Activated CD8-positive, alpha-beta T cell treated with anti-CD3 and anti-CD28 coated beads for 36 hours (primary cell): ENCODE measurements at regions not wholly inside any gene's neighbourhood (a gene's known extent, or its start where the extent isn't known, plus 50 kb on each side); places are given as distances from the start of the nearest gene placed in this dataset.

Source experiments
- ATAC-seq: fragments of 200-7000 bp; cut with Tn5 transposase; one replicate; pipeline ENCODE4 v1.10.0; 2021; ENCODE audit warnings: mild to moderate bottlenecking, moderate library complexity
- CTCF ChIA-PET: fragments of 350-600 bp; sonication (Branson Sonifier 250); formaldehyde crosslinking; loops from one replicate; lab custom pipeline; 2021; ENCODE audit warnings: antibody characterized with exemption; lab: Charles Lee
- POLR2A ChIA-PET: fragments of 350-600 bp; sonication (Branson Sonifier 250); formaldehyde crosslinking; loops from one replicate; lab custom pipeline; 2021; ENCODE audit warnings: antibody characterized with exemption; lab: Charles Lee
- DNase-seq: peaks from one replicate; pipeline ENCODE4 v3.0.0-alpha.2; 2020
- H3K27ac Mint-ChIP-seq: one replicate; pipeline ENCODE4 v1.8.0; 2021; ENCODE audit warnings: mild to moderate bottlenecking, mixed read lengths
- H3K27me3 Mint-ChIP-seq: one replicate; pipeline ENCODE4 v1.8.0; 2021; ENCODE audit warnings: mixed read lengths
- H3K36me3 Mint-ChIP-seq: one replicate; pipeline ENCODE4 v1.8.0; 2021; ENCODE audit warnings: low read depth, mixed read lengths
- H3K4me1 Mint-ChIP-seq: one replicate; pipeline ENCODE4 v1.8.0; 2021; ENCODE audit warnings: low read depth, mixed read lengths
- H3K4me3 Mint-ChIP-seq: one replicate; pipeline ENCODE4 v1.8.0; 2021; ENCODE audit warnings: mild to moderate bottlenecking, moderate library complexity, mixed read lengths
- H3K9me3 Mint-ChIP-seq: one replicate; pipeline ENCODE4 v1.8.0; 2021; ENCODE audit warnings: mixed read lengths
- CTCF ChIP-seq: fragments of 200-600 bp; IDR thresholded peaks from one replicate; pipeline ENCODE4 v1.8.0; 2022; ENCODE audit warnings: antibody characterized with exemption, mild to moderate bottlenecking
- intact Hi-C: fragments of 100-400 bp; cut with micrococcal nuclease; formaldehyde crosslinking; loops from one replicate; pipeline ENCODE4 v1.10.0; 2022

GRCh38 chr20:17809362-17810061 is 109.7 kb downstream of the BANF2 start:
- no peaks in the 10 kb centered on the region for H3K36me3 Mint-ChIP-seq
- H3K4me3 Mint-ChIP-seq = no peak overlapping the region
- intact Hi-C loops = no loop called here
- ChIA-PET CTCF (no interaction called here), POLR2A (no interaction called here)
- ATAC-seq (no peak), DNase-seq (no peak)
- no peak for TF ChIP-seq CTCF
- H3K27ac Mint-ChIP-seq = no peak overlapping the region
- H3K4me1 Mint-ChIP-seq = no peaks in the 10 kb centered on the region
- no peaks in the 10 kb centered on the region for H3K27me3 Mint-ChIP-seq
- no peaks in the 10 kb centered on the region for H3K9me3 Mint-ChIP-seq

GRCh38 chr20:17808782-17809181 is 109.0 kb downstream of the BANF2 start:
- H3K4me1 Mint-ChIP-seq = no peaks in the 10 kb centered on the region
- H3K9me3 Mint-ChIP-seq = no peaks in the 10 kb centered on the region
- ATAC-seq (no peak), DNase-seq (no peak)
- TF ChIP-seq CTCF = no peak
- ChIA-PET CTCF (no interaction called here), POLR2A (no interaction called here)
- intact Hi-C loops = no loop called here
- H3K27me3 Mint-ChIP-seq = no peaks in the 10 kb centered on the region
- no peak overlapping the region for H3K27ac Mint-ChIP-seq
- H3K36me3 Mint-ChIP-seq = no peaks in the 10 kb centered on the region
- H3K4me3 Mint-ChIP-seq = no peak overlapping the region

GRCh38 chr20:17808357-17808756 is 108.6 kb downstream of the BANF2 start:
- H3K36me3 Mint-ChIP-seq = no peaks in the 10 kb centered on the region
- ATAC-seq (no peak), DNase-seq (no peak)
- no peak overlapping the region for H3K4me3 Mint-ChIP-seq
- no peaks in the 10 kb centered on the region for H3K4me1 Mint-ChIP-seq
- no peaks in the 10 kb centered on the region for H3K27me3 Mint-ChIP-seq
- H3K27ac Mint-ChIP-seq = no peak overlapping the region
- no peak for TF ChIP-seq CTCF
- intact Hi-C loops = no loop called here
- H3K9me3 Mint-ChIP-seq = no peaks in the 10 kb centered on the region
- CTCF ChIA-PET = no interaction called here
- POLR2A ChIA-PET = no interaction called here

GRCh38 chr20:17807651-17808050 is 107.9 kb downstream of the BANF2 start:
- Mint-ChIP-seq H3K27ac (no peak overlapping the region), H3K4me3 (no peak overlapping the region), H3K4me1 (no peaks in the 10 kb centered on the region), H3K27me3 (no peaks in the 10 kb centered on the region), H3K9me3 (no peaks in the 10 kb centered on the region), H3K36me3 (no peaks in the 10 kb centered on the region)
- CTCF ChIA-PET = no interaction called here
- no peak for DNase-seq
- no peak for ATAC-seq
- TF ChIP-seq CTCF = no peak
- intact Hi-C loops = no loop called here
- POLR2A ChIA-PET = no interaction called here

GRCh38 chr20:17806739-17807441 is 107.1 kb downstream of the BANF2 start:
- intact Hi-C loops = no loop called here
- Mint-ChIP-seq H3K4me3 (no peak overlapping the region), H3K27ac (no peak overlapping the region), H3K36me3 (no peaks in the 10 kb centered on the region), H3K4me1 (no peaks in the 10 kb centered on the region), H3K9me3 (no peaks in the 10 kb centered on the region), H3K27me3 (no peaks in the 10 kb centered on the region)
- TF ChIP-seq CTCF = no peak
- DNase-seq = no peak
- no peak for ATAC-seq
- ChIA-PET CTCF (interaction anchor here (0.6 kb wide), 1 partner anchor 15 kb away, joined by 3 read pairs; no protein-coding TSS in a partner anchor), POLR2A (interaction anchor here (1.3 kb wide), 1 partner anchor 25 kb away, joined by 3 read pairs; no protein-coding TSS in a partner anchor)
